Jurkat, Clone E6-1 (cell line): ENCODE measurements at regions not wholly inside any gene's neighbourhood (a gene's known extent, or its start where the extent isn't known, plus 50 kb on each side); places are given as distances from the start of the nearest gene placed in this dataset.

Experiments
- DNase-seq: peaks from one replicate; pipeline ENCODE4 v3.0.0-alpha.2; 2011; ENCODE audit warnings: low read depth, low spot score
- H3K4me3 ChIP-seq: 2 replicates; pipeline ENCODE4 v1.5.1; 2011; ENCODE audit warnings: mild to moderate bottlenecking, low read length, control low read depth, moderate library complexity

DNA sequence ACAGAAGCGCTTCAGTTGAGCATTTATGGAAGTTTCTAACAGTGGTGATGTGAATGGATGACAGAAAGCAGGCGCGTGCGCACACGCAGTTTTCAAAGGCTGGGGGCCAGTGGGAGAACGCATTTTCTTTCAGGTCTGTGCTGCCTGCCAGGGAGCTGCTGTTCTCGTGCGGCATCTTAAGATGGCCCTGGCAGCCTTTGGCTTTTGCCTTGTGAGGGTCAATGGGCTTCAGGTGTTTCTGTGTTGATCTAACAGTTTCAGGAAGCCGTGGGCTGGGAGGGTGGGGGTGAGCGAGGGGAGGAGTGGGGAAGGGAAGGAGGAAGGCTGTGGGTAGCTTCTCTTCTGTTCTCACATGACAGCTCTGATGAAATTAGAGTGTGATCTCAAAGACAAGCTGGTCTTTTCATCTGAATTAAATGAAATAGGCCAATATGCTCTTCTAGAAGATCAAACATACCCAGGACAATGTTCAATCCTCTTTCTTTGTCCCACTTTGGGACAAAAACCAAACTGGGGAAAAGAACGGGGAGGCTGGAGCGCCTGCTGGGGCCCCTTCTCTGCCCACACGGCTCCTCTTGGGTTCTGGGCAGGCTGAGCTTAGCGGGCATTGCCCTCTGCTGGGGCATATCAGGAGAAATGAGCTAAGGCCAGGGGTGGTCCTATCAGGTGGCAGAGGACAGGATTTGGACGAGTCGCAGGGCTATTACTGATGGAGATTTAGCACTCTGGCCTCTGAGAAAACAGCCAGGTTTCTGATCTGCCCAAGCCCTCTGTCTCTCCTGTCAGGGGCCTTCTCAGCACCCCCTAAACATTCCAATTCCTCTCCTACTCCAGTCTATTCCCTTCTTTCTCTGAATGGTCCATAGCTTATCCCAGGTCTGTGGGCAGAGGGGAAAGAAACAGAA lies 126.2 kb upstream of the LGALSL start:
- no peak overlapping the region for H3K4me3 ChIP-seq
- no peak for DNase-seq

DNA sequence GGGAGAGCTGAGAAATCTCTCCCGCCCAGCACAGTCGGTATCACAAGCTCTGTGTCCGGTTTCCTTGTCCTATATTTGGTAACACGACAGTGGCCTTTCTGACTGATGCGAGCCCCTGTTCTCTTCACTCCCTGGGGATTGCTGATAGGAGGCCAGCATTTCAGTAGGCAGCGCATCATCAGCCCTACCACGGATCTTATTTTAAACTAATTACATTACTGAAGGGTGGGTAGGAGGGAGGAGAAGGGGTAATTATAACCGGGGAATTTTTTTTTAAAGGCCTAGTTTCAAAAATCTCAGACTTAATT lies 125.6 kb upstream of the LGALSL start:
- no peak overlapping the region for H3K4me3 ChIP-seq

DNA sequence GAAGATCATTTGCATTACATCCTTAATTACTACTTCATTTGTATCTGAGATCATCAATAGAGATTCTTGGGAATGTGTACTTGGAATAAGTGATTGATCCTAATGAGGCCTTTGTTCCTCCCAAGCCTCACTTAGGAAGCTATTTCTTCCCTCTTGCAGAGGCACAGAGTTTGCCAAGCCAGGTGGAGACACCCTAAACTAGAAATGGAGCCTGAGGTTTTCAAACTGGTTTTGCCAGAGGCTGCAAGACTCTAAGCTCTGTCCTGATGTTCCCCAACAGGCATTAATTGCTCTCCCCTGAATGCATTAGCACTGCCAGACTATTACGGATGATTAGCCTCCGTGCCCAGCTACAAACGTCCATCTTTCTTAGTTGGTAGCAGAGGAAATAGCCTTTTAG lies 125.2 kb upstream of the LGALSL start:
- H3K4me3 ChIP-seq: no peak overlapping the region
- no peak for DNase-seq

More for the DNA sequence above, 125.6 kb upstream of the LGALSL start:
- no peak for DNase-seq

DNA sequence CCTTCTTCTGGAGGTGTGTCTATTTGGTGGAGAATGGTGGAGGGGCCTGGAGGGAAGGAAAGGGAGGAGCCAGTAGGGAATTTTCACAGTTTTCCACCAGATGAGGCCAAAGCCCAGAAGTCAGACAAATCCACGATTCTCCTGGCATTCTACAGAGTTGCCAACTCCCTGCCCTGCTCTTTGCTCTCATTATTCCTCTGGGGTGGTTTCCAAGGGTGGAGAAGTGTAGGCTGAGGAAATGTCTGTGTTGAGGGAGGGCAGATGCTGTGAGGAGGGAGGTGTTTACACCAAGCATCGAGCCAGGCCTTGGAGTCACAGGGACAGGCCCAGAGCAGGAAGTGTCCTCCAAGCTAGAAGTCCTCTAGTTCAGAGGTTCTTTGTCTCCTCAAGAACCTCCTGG lies 124.1 kb upstream of the LGALSL start:
- H3K4me3 ChIP-seq: no peak overlapping the region
- no peak for DNase-seq

DNA sequence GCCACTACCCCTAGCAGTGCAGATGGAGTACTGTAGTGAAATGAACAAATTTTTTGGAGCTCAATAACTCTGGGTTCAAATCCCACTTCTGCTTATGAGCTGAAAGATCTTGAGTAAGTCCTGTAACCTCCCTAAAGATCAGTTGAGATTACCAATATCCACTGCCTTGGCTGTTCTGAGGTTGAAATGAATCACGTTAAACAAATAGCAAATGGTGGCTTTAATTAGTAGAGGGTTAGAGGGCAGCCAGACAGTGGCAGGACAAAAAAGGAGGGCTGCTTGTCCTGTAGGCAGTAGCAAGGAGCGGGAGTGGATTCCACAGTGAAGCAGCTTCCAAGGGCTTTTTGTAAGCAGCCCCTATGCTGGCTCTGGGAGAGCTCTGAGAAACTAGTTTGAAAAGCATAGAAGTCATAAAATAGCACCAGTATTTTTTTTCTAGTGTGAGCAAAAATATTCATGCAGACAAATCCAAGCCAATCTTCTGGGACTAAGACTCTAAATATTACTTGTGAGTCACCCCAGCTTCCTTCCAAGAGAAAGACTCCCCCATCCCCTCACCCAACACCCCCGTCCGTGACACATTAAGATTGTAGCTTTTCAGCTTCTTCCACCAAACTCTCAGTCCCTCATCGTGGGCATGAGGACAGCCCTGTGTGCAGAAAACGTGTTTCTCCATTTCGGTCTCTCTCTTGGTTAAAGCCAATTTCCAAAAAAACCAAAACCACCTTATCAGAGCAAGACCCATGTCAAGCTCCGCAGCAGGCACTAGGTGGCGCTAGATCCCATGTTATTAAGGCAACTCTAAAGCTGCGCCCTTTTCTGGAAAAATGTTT lies 123.5 kb upstream of the LGALSL start:
- DNase-seq: peak; percentile 79
- H3K4me3 ChIP-seq: no peak overlapping the region

DNA sequence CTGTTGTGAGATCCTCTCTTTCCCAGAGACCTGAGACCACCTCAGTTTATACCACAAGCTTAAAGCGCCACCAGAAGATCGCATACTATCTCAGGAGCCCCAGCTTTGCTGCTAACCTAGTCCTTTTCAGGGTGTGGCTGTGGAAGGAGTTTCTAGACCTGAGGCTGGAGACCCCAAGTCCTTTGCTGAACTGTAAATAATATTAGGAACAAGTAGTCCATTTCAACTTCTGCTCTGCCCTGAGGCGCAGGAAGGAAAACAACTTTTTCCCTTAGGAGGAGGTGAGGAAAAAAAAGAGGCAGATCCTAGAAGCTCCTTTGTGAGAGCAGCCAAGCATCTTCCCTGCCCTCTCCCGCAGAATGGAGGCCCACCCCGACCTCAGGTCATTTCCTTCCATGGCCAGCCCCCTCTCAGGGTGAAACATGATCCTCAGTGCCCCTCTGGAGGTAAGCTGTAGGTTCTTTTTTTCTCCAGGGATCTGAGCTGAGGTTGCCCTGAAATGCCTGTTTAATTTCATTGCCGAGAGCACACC lies 122.8 kb upstream of the LGALSL start:
- no peak overlapping the region for H3K4me3 ChIP-seq
- DNase-seq: no peak

DNA sequence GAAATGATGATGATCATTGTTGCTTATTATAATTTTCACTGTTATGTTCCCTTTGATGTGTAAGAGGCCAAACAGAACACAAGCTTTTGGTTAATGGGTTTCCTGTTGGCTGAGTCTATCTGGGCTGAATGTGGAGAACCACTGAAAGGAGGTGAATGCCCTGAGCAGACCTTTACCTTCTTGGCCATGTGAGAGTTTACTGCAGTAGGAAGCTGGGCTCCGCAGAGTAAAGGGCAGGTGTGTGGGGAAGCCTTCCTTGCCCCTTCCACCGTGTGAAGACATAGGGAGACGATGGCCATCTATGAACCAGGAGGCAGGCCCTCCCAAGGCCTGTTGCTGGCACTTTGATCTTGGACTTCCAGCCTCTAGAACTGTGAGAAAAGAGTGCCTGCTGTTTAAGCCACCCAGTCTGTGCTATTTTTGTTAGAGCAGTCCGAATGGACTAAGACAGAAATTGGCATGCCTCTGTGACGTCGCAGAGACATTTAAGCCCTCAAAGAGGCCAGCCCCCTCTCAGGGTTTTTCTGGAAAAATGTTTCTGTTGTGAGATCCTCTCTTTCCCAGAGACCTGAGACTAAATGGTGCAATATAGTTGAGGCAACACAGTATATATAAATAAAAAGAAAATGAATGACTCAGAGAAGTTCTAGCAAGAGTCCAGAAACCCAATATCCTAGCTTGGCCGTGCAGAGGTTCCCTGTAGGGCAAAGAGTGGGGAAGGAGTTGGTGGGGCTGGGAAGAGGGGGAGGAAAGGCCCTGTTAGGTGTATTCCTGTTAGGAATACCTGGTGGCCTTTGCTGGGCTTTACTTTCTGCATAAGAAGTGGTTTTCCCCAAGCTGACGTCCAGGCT lies 121.9 kb upstream of the LGALSL start:
- no peak for DNase-seq
- no peak overlapping the region for H3K4me3 ChIP-seq

DNA sequence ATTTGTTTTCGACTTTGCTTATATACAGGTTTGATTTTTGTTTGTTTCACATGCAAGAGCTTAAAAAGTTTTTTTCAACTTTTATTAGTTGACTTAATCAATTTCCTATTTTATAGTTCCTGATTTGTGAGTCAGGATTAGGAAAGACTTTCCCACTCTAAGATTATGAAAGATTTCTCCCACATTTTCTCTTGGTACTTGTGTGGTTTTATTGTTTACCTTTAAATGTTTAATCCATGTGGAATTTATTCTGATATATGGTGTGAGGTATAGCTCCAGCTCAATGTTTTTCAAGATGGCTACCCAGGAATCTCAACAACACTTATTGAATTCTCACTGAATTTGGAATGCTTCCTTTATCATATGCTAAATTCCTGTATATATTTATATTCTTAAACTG lies 117.8 kb upstream of the LGALSL start:
- H3K4me3 ChIP-seq: no peak overlapping the region
- no peak for DNase-seq

DNA sequence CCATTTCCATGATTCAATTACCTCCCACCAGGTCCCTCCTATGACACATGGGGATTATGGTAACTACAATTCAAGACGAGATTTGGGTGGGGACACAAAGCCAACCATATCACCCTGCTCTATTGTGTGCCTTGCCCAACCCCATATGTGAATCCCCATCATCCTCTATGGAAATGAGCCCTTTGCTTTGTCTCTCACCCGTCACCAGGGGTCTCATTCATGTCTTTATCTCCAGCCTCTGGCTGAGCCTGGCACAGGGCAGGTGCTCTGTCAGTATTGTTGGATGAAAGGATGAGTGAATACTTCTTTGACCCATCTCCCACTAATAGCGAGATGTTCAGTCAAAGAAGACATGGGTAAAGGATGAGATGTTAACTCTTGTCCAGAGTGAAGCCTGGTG lies 116.6 kb upstream of the LGALSL start:
- DNase-seq: no peak
- H3K4me3 ChIP-seq: no peak overlapping the region

DNA sequence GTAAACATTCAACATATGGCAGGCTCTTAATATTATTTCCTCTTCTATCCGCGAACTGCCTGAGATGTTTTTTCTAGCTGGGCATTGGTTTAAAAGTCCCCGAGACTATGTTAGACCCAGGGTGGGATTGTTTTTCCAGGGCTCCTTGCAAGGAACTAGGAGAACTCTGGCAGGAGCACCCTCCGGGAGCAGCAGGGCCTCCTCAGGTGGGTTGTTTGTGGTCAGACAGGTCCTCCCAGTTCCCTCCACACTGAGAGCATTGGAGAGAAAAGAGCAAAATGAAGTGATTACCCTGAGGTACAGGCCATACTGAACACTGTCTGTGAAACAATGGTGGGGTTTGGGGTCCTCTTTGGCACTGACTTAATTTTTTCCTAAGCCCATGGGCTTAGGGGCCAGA lies 115.9 kb upstream of the LGALSL start:
- no peak for DNase-seq
- H3K4me3 ChIP-seq: no peak overlapping the region

DNA sequence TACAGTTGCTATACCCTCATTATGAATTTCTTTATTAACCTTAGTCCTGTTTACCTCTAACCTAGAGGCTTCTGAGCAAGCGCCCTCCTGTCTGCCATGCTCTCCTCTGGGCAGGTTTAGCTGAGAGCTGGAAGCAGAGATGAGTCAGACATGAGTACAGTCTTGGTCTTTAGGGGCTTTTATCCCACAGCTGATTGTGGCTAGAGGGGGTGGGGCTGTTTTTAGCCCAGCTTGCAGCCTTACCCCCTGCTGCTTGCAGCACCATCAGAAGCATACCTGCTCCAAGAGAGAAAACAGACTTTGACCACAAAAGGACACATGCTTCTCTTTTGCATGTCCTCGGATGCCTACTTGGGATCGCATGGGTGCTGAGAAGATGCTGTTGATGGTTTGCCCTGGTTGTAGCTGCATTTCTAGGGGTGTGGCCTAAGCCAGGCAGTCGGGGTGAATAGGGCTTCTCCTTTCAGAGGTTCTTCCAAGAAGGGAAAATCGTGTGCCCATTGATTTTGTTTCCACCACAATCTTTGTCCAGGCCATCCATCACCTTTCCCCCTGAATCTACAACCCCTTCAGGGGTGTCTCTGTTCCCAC lies 115.0 kb upstream of the LGALSL start:
- DNase-seq: peak; percentile 49
- H3K4me3 ChIP-seq: no peak overlapping the region

DNA sequence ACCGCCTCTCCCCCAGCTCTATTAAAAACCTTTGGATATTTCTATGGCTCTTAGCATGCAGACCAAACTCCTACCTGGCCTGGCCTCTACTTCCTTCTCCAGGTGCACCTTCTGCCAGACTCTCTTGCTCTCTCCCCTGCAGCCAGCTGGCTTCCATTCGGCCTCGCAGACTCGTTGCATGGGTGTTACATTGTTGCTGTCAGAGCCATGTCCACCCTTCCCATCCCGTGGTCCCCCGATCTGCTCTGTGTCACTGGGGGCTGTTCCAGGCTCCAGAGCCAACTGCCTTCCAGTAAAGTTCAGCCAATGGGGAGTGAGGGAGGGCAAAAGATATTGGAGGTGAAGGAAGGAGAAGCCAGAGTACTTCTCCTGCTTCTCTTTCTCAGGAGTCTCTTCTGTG lies 112.5 kb upstream of the LGALSL start:
- no peak overlapping the region for H3K4me3 ChIP-seq
- DNase-seq: no peak

DNA sequence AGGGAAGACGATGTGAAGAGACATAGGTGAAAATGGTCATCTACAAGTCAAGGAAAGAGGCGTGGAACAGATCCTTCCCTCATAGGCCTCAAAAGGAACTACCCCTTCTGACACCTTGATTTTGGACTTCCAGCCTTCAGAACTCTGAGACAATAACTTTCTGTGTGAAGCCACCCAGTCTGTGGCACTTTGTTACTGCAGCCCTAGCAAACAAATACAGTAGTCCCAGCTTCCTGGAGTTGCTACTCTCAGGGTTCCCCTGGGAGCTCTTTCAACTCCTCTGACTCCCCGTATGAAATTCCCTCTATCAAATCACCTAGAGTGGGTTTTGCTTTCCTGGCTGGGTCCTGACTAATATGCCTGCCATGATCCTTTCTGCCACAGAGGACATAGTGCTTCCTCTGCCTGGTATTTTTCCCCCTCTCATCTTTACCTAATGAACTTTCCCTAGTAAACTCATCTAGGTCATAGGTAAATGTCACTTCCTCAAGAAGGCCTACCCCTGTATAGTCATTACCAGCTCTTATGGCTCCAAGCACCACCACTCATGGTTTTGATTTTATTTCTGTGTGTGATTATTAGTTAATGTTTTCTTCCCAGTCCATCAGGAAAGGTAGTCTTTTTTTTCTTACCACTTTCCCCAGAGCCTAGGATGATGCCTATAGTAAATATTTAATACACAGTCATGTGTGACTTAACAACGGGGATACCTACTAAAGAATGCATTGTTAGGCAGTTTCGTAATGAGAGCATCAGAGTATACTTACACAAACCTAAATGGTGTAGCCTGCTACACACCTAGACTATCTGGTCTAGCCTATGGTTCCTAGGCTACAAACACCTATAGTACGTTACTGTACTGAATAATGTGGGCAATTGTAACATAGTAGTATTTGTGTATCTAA lies 111.5 kb upstream of the LGALSL start:
- H3K4me3 ChIP-seq: no peak overlapping the region
- no peak for DNase-seq

DNA sequence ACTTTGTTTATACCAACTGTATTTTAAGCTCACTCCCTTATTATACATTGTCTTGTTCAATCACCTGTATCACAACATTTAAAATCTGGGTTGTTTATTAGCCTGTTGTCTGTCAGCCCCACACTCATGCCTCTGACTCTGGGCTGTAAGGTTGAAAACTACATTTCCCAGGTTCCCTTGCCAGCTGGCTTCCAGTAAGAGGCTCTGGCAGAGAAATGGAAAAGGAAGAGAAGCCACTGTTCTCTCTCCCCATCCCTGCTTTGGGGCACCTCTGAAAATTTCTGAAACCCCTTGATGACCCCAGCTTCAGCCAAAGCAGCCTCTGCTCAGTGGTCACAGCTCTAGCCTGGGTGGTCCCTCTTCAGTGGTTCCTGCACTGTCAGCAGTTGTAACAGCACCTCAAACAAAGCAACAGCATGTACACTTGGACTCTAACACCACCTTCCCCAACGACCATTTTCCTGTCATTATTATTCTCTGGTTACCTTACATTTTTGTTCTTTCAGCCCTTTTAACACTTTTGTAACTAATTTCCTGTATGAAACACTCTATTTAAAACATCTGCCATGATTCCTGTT lies 108.9 kb upstream of the LGALSL start:
- no peak for DNase-seq
- no peak overlapping the region for H3K4me3 ChIP-seq

DNA sequence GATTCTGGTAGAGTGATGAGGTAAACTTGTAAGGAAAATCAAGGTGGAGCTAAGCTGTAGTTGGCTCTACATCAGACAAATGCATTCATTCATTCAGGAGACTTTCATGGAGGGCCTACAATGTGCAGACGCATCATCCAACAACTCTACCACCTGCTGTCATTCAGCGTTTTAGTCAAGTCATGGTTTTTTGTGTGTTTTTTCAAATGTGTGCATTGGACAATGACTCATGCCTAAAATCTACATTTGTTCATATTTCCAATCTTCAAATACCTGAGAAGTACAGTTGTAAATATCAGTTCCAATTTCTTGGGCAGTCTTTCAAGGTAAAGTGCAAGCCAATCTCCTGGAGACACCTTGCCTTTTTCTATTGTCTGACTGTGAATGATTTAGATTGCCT lies 108.0 kb upstream of the LGALSL start:
- no peak for DNase-seq
- H3K4me3 ChIP-seq: no peak overlapping the region

DNA sequence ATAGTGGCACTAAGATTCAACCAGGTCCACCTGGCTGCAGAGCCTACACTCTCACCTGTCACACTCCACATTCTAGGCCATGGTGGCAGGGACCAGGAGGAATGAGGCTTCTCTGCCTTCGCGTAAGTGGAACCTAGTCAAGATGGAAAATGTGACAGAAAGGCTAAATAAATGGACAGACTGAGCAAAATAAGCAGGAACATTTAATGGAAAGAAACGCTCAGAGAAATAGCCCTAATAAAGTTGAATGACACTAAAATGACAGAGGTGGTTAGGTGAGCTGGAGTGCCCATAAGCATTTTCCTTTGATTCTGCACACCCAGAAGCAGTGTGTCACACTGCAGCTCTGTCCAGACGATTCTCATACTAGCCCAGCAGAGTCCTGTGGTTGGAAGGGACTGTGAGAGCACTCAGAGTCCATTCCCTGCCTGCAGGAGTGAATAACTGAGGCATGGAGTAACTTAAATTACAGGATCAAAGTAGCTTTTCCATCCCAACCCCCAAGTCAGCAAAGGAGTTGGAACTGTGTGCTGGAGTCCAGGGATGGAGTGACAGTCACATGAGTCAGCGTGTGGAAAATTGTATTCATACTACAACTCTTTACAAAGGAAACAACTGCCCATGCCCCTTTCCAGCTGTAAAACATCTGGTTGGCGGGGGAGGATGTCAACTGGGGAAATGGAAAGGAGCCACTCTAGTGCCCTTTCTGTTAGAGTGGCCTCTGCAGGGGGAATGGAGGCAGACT lies 105.4 kb upstream of the LGALSL start:
- H3K4me3 ChIP-seq: no peak overlapping the region
- DNase-seq: no peak

DNA sequence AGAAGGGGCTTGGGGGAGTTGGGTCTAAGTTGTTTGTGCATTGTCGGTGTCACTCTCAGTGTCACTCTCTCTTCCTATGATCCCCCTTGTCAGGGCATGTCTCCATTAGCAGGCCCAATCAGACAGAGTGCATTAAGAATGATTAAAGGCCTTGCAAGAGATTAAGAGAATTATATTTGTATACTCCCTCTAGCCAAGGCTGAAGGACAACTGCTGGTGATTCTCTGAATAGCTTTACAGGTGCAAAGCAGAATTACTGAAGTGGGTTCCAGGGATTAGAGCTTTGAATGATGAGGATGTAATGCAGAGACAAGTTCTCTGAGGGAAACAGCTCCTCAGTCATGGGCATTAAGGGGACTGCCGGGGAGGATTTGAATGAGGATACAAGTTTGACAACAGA lies 104.8 kb upstream of the LGALSL start:
- no peak overlapping the region for H3K4me3 ChIP-seq
- DNase-seq: no peak
